DMS 273 (cell line): ENCODE measurements at regions not wholly inside any gene's neighbourhood (a gene's known extent, or its start where the extent isn't known, plus 50 kb on each side); places are given as distances from the start of the nearest gene placed in this dataset.
A peak's percentile ranks its signal among the peaks of the same experiment; 100 is the strongest.

Source experiments
- DNase-seq: peaks from one replicate; lab custom pipeline; 2025; ENCODE audit not compliant: unreplicated experiment; lab: John Stamatoyannopoulos, UW

DNA sequence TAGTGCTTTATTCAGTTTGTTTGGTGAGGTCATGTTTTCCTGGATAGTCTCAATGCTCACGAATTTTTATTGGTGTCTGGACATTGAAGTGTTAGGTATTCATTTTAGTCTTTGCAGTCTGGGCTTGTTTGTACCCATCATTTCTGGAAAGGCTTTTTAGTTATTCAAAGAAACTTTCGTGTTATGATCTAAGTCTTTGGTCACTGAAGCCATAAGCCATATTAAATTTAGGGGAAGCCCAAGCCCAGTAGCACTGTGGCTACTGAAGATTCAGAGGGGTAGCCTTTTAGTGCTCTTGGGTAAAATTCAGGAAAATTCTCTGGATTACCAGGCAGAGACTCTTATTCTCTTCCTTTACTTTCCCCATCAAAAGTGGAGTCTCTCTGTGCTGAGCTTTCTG lies 56.2 kb upstream of the PEX5L start:
- no peak for DNase-seq

DNA sequence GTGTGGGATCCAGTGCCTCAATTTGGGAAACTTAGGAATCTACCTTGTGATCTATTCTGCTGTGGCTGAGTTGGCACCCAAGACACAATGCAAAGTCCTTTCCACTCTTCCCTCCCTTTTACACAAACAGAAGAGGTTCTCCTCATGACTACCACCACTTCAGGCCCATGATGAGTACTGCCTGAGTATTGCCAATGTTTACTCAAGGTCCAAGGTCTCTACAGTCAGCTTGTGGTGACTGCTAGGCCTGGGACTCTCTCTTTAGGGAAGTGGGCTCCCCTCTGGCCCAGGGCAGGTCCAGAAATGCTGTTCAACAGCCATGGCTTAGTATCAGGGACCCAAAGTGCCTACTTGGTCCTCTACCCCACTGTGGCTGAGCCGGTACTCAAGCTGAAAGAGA lies 56.8 kb upstream of the PEX5L start:
- no peak for DNase-seq

DNA sequence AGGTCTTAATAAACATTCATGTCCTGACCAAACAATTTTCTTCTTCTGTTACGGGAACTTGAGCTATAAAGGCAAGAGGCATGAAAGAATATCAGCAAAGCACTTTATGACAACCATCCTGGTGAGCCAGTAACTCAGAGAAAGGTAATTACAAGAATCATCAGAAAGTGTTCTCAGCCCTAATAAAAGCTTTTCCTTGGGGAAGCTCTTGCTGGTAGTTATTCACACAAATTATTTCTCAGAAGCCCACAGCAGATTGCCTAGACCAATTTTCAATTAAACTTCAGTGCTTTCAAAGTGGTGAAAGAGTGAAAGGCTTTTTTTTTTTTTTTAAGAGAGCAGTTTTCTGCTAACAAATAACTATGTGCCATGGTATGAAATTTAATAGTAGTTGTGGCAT lies 60.9 kb upstream of the PEX5L start:
- no peak for DNase-seq

DNA sequence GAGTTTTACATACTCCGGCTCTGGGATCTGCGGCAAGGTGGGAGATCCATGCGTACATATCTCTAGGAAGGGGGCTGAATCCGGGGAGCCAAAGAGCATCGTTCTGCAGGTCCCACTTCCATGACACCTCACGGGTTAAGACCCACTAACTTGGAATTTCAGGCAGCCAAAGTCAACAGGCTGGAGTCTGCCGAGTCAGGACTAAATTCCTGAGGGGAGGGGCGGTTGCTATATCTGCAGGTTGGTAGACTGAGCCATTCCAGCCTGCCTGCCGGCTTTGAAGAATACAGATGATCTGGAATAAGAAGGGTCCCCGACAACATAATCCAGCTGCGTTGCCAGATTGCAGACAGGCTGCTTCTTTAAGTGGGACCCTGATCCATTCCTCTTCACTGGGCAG lies 65.4 kb upstream of the PEX5L start:
- DNase-seq: no peak

DNA sequence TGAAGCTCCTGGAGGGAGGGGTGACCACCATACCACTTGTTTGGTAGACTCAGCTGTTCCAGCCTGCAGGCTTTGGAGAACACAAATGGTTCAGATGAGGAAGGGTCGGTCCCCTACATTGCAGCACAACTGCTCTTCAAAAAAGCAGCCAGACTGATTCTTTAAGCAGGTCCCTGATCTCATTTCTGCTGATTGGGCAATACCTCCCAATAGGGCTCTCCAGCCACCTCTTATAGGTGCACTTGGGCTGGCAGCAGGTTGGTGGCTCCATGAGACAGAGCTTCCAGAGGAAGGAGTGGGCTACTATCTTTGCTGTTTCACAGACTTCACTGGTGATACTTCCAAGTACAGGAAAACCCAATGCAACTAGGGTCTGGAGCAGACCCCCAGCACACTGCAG lies 65.9 kb upstream of the PEX5L start:
- no peak for DNase-seq

DNA sequence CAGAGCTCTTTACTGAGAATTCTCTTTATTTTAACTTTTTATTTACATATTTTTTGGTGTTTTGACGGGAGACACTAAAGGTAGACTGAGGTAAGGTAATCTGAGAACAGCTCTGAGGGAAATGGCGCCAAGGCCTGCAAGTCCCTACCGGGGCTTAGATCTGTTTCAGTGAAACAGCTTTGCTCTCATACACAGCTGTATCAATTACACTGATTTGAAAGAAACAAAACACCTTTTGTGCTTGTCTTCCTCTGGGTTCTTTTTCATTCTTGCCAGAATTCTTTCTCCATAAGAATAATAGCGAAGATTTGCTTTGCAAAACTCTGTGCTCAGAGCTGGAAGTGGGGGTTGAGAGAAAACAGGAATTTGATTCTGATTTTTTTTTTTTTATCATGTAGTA lies 79.5 kb upstream of the PEX5L start:
- DNase-seq: peak; percentile 41

DNA sequence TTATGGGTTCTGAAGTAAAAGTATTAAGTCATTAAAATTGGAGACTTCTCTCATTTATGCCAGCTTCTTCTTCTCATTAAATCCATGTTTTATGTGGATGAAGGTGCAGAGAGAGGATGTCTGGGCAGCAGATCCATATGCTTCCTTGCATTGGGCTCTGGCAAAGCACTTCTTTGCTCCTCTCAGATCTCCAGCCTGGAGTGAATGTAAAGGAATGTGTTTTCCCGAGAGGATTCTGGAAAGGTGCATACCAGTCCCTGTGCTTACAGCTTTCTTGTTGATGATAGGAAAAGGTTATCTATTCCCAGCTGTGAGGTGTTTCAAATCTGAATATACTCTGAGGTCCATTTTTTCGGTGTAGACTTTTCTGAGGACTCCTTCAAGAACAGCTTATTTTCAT lies 79.9 kb upstream of the PEX5L start:
- DNase-seq: peak; percentile 41

DNA sequence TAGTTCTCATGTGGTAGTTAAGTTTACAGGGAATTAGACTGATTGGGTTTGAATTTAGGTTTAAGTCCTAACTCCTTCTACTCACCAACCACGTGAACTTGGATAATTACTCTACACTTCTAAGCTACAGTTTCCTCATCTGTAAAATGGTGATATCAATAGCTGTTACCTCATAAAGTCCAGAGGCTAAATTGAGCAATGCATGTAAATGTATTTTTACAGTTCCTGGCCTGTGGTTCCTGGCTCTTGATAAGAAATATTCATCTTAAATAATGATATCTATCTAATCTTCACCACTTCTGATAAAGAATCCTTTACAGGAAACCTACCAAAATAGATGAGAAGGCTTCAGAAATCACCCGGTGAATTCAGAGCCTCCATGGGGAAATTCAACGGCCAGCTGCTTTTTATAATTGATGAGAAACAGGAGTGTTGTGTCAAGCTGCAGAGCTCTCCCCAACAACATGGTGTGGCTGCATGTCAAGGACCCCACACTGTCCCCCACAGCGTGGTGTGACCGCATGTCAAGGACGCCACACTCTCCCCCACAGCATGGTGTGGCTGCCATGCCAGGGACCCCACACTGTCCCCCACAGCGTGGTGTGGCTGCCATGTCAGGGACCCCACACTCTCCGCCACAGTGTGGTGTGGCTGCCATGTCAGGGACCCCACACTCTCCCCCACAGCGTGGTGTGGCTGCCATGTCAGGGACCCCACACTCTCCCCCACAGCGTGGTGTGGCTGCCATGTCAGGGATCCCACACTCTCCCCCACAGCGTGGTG lies 80.8 kb upstream of the PEX5L start:
- no peak for DNase-seq

DNA sequence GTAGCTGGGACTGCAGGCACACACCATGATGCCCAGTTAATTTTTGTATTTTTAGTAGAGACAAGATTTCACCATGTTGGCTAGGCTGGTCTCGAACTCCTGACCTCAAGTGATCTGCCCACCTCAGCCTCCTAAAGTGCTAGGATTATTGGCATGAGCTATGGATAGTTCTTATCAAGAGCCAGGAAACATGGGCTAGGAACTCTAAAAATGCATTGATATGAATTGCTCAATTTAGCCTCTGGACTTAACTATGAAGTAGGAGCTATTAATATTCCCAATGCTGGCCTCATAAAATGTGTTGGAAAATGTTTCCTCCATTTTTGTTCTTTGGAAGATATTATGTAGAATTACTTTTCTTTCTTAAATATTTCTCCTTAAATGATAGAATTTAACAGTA lies 82.8 kb upstream of the PEX5L start:
- no peak for DNase-seq

DNA sequence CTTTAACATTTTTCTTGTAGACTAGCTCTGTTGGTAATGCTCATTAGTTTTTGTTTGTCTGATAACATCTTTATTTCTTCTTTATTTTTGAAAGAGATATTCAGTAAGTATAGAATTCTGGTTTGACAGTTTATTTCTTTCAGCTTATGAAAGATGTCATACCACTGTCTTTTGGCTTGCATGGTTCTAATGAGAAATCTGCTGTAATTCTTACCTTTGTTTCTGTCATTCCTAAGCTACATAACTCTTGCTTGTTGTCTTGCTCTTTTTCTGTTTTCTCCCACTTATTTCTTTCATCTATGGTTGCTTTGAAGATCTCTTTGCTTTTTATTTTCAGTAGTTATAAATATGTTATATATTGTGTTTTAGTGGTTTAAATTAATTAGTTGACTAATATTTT lies 87.2 kb upstream of the PEX5L start:
- DNase-seq: no peak

DNA sequence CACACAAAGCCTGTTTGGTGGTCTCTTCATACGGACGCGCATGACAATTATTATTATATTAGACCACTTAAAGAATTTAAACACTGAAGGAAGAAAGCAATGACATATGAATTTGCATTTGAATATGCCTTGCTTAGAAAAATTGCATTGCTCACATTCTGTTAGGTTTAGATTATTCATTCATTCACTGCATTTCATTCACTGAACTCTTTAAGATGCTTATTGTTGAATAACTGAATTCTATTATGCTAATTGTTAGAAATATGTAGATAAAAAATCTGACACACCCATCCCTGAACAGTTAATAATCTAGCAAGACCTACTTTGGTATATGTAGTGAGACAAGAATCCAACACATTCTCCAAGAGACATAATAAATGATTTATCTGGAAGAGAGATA lies 94.4 kb upstream of the PEX5L start:
- DNase-seq: no peak

DNA sequence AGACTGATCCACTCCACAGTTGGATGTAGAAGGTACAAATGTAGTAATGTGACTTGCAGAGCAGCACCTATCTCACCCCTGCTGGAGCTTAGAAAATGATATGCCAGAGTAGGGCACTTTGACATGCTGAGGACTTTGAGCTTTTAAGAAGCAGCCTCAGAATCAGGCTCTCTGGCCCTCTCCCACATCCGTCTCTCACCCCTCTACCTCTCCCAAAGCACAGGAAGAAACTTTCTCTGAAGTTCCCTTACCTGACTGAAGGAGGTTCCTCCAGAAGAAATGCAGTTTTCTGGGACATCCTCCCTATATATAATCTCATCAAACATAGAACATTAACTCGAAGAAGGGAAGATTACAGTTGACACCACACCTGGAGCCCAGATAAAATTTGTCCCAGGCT lies 98.4 kb upstream of the PEX5L start:
- no peak for DNase-seq

DNA sequence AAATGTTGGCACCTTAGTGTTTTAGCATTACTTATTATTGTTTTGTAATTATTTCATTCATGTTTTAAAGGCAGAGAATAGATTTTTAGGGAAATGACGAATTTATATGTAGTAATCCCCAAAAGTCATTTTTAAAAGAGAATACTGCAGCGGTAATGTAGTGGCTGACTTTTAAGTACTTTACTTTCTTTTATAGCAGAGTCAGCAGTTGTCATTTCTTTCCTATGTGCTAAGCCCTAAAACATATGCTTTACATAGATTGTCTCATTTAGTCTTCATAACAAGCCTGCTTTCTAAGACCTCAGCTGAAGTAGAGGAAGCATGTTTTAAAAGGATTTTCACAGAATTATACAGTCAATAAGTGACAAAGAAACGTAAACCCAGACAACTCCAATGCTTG lies 102.1 kb upstream of the PEX5L start:
- no peak for DNase-seq

DNA sequence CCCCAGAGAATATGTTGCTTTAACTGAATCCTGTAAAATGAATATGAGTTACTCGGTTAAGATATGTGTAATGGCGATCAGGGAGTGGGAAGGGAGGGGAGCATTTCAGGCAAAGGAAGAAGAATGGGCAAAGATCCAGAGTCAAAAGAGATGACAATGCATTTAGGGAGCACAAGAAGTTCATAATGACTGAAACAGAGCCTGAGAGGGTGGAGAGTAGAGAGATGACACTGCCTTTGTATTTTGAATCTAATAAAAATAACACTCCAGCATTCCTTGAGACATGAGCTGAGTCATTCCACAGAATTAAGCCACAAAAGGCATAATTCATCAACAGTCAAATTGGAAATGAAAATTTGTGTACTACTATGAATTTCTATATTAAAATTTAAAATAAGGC lies 105.3 kb upstream of the PEX5L start:
- DNase-seq: no peak

DNA sequence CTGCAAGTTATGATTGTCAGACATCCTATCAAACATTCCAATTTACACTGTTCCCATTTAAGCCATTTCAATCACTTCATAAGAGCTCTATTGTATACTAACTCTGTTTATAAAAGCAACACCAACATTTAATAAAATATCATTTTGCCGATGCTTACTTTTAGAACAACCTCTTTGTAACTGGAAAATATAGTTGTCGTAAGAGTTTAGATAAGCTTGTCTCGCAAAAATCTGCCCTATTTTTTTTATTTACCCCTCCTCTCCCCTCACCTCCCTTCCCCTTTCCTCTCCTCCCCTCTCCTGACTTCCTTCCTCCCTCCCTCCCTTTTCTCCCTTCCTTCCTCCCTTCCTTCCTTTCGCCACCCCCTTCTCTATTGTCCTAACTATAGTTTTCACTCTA lies 105.7 kb upstream of the PEX5L start:
- DNase-seq: no peak

DNA sequence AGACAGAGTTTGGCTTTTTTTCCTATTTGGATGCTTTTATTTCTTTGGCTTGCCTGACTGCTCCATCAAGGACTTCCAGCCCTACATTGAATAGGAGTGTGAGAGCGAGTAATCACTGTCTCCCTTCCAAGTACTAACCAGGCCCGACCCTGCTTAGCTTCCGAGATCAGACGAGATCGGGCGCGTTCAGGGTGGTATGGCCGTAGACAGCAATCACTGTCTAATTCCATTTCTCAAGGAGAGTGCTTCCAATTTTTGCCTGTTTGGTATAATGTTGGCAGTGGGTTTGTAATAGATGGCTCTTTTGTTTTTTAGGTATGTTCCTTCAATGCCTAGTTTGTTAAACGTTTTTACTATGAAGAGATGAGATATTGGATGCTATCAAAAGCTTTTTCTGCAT lies 125.0 kb upstream of the PEX5L start:
- DNase-seq: no peak

DNA sequence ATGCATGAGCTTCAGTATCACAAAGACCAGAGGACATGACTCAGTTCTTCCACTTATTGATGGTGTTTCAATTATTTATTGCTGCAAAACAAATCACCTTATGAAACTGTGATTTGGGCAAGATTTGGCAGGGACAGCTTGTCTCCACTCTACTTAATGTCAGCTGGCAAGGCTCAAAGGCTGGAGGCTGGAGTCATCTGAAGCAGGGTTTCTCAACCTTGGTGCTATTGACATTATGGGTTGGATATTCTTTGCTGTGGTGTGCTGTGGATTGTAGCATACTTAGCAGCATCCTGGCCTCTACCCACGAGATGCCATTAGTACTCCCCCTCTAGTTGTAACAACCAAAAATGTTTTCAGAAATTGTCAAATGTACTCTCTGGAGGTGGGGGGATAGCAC lies 138.8 kb upstream of the PEX5L start:
- DNase-seq: no peak

DNA sequence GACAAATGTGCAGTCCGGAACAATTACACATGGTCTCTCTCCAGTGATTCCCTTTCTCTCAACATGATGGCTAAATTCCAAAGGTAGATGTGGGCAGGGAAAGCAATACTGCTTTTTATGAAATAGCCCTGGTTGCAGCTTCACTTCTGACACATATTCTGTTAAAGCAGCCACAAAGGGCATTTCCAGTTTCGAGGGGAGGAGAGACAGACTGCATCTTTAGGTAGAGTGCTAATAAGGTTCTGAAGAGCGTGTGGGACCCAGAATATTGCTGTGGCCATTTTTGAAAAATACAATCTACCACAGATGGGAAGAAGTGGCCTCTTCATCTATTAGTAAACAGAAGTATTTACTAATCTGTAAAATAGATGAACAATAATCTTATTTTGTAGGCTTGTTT lies 139.3 kb upstream of the PEX5L start:
- DNase-seq: no peak

DNA sequence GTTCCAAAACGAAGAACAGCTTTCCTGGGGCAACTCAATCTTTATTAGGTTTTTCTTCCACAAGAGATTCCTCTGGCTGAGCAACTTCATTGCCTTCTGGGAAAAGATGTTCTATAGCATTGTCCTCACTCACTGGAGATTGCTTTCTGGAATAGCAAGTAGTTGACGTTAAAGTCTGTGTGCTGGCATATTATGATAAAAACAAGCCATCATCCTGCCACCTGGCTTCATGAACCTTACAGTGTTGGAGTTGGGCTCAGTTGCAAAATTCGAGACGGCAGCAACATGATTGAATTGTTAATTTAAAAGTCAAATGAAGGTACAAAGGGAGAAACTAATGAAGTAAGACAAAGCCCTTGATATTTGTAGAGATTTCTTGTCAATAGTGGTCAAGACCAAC lies 140.5 kb upstream of the PEX5L start:
- DNase-seq: no peak

DNA sequence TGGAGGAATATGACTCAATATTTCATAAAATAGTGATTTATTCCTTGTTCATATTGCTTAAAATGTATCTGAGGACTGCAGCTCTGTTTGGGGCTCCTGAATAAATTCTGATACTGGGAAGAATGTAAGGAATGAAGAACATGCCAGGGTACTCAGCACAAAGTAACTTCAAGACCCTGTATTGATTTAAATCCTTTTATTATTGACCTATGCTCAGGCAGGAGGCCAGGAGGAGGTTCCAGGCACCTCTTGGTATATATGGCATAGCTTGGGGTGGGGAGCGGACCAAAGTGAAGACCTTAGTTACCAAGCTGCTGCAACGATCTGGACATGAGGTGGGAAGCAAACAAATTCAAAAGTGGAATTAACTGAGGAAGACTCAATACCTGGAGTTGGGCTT lies 142.8 kb upstream of the PEX5L start:
- no peak for DNase-seq

DNA sequence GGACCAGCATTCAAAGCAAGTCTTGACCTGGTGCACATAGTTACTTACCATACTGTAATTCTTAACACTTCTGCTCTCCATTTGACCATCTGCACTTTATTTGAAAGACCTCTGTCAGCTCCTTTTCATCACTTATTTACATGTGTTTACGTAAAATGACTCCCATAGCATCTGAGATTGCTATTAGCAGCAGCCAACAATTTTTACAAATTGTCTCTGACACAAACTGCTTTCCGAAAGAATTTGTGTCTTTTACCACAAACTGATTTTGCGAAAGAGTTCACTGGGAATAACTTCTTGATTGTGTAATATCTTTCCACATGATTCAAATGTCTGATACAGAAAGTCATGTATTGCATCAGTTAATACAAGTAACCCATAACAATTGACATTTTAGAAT lies 144.1 kb upstream of the PEX5L start:
- DNase-seq: peak; percentile 31

DNA sequence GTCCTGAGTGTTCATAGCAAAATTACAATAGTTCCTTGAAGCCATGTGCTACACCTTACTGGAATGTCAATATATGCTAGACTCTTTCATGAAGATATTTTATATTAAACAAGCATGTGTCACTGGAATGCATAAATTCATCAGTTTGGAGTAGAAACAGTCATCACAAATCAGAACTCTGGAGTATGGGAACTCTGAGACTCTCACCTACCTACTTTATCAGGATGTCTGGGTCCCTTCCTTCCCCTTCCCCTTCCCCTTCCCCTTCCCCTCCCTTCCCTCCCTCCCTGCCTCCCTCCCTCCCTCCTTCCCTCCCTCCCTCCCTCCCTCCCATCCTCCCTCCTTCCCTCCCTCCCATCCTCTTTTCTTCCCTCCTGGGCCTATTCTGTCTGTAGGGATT lies 144.7 kb upstream of the PEX5L start:
- no peak for DNase-seq

DNA sequence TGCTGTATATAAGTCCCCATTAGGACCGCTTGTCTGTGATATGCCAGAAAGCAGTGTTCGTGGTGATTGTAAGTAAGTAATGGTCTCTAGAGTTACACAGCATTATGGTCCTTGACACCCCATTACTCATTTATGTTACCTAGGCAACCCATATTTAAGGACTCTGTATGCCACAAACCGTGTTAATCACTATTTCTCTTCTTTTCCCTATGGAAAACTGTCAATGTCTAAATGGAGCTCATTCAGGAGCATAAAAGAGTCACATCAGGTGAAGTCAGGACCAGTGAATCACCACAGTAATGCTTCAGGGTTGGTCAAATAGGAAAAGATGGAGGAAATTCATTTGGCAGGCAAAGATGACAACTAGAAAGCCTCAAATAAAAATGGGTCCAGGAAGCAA lies 146.6 kb upstream of the PEX5L start:
- no peak for DNase-seq

DNA sequence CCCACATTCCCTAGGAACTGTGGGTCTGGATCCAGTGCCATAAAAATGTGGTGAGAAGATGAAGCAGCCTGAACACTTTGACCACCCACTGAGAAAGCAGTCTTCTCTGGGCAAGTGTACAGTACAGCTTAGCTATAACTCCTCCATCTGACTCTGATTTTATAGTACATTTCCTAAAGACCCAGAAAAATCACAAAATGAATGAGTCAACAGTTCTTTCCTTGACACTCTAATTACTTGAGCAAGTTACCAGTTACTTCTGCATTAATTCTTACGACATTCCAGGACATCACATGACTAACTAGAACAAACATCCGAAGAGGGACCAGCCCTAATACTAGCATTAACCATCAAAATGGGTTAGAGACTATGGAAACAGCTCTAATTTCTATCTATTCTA lies 148.1 kb upstream of the PEX5L start:
- no peak for DNase-seq
